GM12873 (cell line): ENCODE measurements at regions not wholly inside any gene's neighbourhood (a gene's known extent, or its start where the extent isn't known, plus 50 kb on each side); places are given as distances from the start of the nearest gene placed in this dataset.

ENCODE experiments used
- TF ChIP-seq, protein P1 (sequence below): IDR thresholded peaks from 2 replicates; pipeline ENCODE4 v1.5.1; 2012; ENCODE audit warnings: low read depth, mild to moderate bottlenecking, moderate library complexity, low read length, control low read depth; ENCODE audit not compliant: insufficient read depth; ENCODE audit errors: missing control alignments

DNA sequence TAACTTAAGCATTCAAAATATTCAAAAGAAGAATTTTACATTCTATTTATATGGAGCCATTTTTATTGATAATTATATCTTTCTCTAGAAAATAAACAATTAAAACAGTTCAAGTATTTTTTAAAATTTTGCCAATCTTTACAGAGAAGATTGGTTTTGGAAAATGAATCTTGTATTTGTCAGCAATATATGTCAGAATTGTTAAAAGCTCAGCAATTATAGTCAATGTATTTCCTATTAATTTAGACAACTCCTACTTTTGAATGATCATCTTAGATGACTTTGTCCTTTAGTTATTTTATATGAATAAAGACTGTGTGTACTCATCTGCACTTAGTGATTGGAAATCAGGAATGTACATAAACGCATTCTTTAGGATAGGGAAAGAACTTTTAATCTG lies 223.9 kb upstream of the MAD2L1 start:
- TF ChIP-seq, protein P1, sequence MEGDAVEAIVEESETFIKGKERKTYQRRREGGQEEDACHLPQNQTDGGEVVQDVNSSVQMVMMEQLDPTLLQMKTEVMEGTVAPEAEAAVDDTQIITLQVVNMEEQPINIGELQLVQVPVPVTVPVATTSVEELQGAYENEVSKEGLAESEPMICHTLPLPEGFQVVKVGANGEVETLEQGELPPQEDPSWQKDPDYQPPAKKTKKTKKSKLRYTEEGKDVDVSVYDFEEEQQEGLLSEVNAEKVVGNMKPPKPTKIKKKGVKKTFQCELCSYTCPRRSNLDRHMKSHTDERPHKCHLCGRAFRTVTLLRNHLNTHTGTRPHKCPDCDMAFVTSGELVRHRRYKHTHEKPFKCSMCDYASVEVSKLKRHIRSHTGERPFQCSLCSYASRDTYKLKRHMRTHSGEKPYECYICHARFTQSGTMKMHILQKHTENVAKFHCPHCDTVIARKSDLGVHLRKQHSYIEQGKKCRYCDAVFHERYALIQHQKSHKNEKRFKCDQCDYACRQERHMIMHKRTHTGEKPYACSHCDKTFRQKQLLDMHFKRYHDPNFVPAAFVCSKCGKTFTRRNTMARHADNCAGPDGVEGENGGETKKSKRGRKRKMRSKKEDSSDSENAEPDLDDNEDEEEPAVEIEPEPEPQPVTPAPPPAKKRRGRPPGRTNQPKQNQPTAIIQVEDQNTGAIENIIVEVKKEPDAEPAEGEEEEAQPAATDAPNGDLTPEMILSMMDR = no peak

DNA sequence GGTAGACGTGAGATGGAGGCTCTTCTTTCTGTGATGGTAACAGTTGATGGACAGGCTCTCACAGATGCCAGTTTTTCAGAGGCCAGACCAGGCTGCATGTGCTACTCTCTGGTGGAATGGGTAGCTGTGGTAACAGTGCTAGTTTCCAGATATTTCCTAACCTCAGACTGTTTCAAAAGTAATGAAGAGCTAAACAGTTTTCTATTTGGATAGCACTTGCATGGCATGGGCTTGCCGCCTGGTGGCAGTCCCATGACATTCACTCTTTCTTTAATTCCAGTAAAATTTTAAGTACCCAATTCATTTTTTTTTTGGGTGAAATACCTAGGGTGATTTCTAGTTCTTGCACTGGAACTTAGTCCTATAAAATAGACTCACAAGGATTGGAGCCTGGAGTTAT lies 220.2 kb upstream of the MAD2L1 start:
- TF ChIP-seq, protein P1 = no peak

DNA sequence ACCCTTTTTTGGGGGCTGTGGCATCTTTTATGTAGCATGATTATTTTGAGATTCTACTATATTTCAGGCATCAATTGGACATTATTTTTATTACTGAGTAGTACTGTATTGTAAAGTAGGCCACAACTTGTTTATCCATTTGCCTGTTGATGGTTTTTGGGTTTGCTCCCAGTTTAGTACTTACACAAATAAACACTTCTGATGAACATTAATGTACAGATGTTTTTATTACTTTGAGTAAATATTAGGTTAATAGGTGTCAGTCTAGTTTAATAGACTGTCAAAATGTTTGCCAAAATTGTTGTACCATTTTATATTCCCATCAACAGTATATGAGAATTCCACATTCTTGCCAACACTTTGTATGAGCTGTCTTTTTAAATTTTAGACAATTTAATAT lies 214.9 kb upstream of the MAD2L1 start:
- TF ChIP-seq, protein P1 = no peak

DNA sequence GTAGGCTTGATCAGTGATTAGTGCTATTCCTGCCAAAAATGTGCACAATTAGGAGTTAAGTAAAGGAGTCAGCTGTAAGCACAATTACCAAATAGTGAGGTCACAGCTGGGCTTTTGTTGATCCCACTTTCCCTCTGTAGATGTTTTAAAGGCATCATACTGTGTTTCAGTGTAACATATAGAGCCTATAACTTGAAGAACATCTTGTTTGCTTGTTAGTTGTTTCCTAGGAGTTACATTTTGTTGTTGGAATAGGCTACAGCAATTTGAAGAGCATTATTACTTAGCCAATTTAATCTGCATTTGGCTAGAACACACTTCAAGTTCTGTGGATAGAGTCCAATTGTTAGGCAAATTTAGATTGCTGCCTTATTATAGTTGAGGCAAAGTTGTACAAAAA lies 210.7 kb upstream of the MAD2L1 start:
- TF ChIP-seq, protein P1 = no peak

DNA sequence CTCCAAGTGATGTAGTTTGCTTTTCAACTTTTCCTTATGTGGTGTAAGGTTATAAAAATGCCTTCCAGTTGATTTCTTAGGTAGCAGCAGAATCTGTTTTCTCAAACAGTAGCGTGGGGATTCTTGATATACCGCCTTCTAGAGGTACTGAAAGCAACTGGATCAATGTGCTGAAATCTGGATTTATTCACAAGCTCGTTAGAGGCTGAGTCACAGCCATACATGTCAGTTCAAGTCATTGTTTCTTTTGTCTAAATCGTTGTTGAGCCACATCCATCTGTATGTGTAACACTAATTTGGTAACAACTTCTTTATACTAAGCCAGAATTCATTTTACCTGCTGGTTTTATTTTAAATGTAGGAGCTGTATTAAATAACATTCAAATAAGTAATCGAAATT lies 200.0 kb upstream of the MAD2L1 start:
- TF ChIP-seq, protein P1 = no peak

DNA sequence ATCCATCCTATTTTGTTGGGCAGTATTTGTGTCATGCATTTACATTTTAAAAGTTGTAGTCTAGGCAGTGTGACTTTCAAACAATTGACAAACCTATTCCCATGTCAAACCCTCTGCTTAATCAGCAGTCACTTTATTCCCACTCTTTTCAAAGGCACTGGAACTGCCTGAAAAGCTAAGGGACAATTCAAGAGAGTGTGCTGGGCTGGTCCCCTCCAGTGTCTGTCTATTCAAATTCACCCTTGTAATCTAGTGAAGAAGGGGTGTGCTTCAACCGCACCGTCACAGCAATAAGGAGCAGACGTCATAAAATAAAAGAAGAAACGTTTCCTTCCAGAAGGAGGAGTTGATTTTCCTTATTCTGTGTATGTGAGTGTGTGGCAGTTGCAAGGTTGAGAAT lies 197.0 kb upstream of the MAD2L1 start:
- TF ChIP-seq, protein P1 = no peak

DNA sequence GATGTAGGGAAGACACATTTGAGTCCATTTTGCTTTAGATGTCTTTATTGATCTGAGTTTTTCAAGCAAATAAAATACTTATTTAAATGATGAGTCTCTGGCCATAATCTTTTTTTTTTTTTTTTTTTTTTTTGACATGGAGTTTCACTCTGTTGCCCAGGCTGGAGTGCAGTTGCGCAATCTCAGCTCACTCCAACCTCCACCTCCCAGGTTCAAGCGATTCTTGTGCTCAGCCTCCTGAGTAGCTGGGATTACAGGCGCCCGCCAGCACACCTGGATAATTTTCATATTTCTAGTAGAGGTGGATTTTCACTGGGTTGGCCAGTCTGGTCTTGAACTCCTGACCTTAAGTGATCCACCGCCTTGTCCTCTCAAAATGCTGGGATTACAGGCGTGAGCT lies 194.5 kb upstream of the MAD2L1 start:
- TF ChIP-seq, protein P1 = no peak

DNA sequence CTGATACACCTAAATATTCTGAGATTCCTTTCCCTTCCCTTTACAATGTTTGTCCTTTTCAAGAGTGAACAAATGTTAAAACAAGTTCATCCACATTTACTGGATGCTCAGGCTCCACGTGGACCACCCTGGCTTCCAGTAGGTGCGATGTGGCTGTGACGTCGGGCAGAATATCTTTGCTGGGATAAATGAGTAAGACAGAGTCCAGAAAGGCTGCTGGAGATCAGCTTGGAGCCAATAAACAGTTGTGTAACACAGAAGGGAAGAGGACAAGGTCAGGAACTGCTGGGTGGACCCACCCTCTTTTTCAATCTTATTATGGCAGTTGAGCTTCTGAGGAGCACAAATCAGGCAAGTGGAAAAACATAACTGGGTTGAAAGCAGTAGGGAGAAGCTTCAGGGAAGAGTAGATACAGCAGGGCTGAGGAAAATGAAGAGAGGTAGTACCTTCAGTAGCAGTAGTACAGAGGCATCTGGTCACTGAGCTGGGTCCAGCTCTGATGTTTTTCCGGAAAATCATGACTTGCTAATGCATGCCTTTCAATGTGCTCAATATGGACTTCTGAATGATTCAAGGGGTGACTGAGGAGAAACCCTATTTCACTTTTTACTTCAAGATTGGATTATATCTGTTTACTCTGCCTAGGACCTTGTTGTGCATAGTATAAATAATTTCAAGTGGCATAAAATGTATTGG lies 171.8 kb upstream of the MAD2L1 start:
- TF ChIP-seq, protein P1 = no peak
